ENCODE measurements at regions not wholly inside any gene's neighbourhood (a gene's known extent, or its start where the extent isn't known, plus 50 kb on each side); places are given as distances from the start of the nearest gene placed in this dataset.

DNA sequence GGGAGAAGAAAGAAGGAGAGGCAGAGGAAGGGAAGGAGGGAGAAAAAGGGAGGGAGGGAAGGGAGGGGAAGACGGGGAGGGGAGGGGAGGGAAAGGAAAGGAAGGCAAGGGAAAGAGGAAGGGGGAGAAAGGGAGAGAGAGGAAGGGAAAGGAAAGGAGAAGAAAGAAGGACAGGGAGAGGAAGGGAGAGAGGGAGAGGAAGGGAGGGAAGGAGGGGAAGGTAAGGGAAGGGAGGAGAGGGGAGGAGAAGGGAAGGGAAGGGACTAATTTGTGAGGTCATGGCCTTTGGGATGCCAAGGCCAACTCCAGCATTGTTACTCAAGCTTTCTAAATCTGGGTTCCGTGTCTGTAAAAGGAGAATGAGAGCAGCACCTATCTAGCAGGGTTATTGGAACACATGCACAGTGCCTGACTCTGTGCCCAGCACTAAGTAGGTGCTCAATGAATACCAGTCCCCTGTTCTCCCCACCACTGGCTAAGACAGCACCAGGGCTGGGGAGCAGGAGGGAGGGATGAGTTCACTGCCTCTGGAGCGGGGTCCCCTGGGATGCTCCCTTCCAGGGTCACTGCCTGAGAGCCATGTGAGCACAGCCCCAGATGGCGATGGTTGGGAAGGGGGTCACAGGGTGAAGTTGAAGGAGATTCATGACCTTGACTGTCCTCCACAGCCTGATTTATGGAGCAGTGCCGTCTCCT, 560.1 kb upstream of the TBX3 start:
- TF ChIP-seq, protein P1, sequence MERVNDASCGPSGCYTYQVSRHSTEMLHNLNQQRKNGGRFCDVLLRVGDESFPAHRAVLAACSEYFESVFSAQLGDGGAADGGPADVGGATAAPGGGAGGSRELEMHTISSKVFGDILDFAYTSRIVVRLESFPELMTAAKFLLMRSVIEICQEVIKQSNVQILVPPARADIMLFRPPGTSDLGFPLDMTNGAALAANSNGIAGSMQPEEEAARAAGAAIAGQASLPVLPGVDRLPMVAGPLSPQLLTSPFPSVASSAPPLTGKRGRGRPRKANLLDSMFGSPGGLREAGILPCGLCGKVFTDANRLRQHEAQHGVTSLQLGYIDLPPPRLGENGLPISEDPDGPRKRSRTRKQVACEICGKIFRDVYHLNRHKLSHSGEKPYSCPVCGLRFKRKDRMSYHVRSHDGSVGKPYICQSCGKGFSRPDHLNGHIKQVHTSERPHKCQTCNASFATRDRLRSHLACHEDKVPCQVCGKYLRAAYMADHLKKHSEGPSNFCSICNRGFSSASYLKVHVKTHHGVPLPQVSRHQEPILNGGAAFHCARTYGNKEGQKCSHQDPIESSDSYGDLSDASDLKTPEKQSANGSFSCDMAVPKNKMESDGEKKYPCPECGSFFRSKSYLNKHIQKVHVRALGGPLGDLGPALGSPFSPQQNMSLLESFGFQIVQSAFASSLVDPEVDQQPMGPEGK (CRISPR knock-in tag; IDR thresholded peaks at IDR 0.05; ENCODE audit: borderline replicate concordance): no peak
- TF ChIP-seq ZNF565 (CRISPR knock-in tag; conservative IDR thresholded peaks at IDR 0.05; ENCODE audit: low read depth) (no peak), TCF4 (CRISPR knock-in tag; IDR thresholded peaks at IDR 0.05; ENCODE audit: borderline replicate concordance) (no peak), CSDC2 (CRISPR knock-in tag; IDR thresholded peaks at IDR 0.05) (no peak), ZFP3 (CRISPR knock-in tag; IDR thresholded peaks at IDR 0.05) (no peak), ZNF8 (CRISPR knock-in tag; IDR thresholded peaks at IDR 0.05) (no peak), POU6F1 (CRISPR knock-in tag; IDR thresholded peaks at IDR 0.05; ENCODE audit: borderline replicate concordance, low read depth) (no peak), ISL1 (CRISPR knock-in tag; IDR thresholded peaks at IDR 0.05) (no peak), TOX (CRISPR knock-in tag; IDR thresholded peaks at IDR 0.05; ENCODE audit: borderline replicate concordance) (no peak), PPARA (CRISPR knock-in tag; IDR thresholded peaks at IDR 0.05; ENCODE audit: borderline replicate concordance) (no peak), GLIS3 (CRISPR knock-in tag; IDR thresholded peaks at IDR 0.05) (no peak)
